Right lobe of liver (tissue), 4 donors: ENCODE measurements at regions not wholly inside any gene's neighbourhood (a gene's known extent, or its start where the extent isn't known, plus 50 kb on each side); places are given as distances from the start of the nearest gene placed in this dataset.

Experiments
- CTCF ChIP-seq, 4 donors: fragments of 200-600 bp in 3 of 4; fragments of 450-650 bp in 1 of 4; IDR thresholded peaks; one replicate each; pipeline versions ENCODE4 v1.5.1 to v1.8.0; 2016 to 2022; ENCODE audit warnings: antibody characterized with exemption in 4 of 4, mild to moderate bottlenecking in 2 of 4
- POLR2A ChIP-seq: fragments of 450-650 bp; IDR thresholded peaks from one replicate; pipeline ENCODE4 v1.6.1; 2017; ENCODE audit warnings: antibody characterized with exemption, mild to moderate bottlenecking
- donor health status: DM: no; HTN: no; CAD: no.
- donor health status: DM: no; HTN: no; CAD: no.
- donor health status: DM: no; HTN: yes; CAD: no.

GRCh38 chr20:61130156-61130555 lies 121.9 kb upstream of the CDH4 start:
- TF ChIP-seq CTCF (IDR thresholded peaks at IDR 0.05) = no peak
- TF ChIP-seq POLR2A = no peak
